Stimulated activated CD4-positive, alpha-beta T cell treated with anti-CD3 and anti-CD28 coated beads, Interleukin-15, amount 100 ng/mL, for 1 hour (primary cell): ENCODE measurements at regions not wholly inside any gene's neighbourhood (a gene's known extent, or its start where the extent isn't known, plus 50 kb on each side); places are given as distances from the start of the nearest gene placed in this dataset.

ENCODE experiments used
- DNase-seq, 2 donors: peaks; one replicate each; pipeline ENCODE4 v3.0.0-alpha.2; 2020; ENCODE audit warnings: low read depth in 1 of 2, low spot score in 1 of 2

DNA sequence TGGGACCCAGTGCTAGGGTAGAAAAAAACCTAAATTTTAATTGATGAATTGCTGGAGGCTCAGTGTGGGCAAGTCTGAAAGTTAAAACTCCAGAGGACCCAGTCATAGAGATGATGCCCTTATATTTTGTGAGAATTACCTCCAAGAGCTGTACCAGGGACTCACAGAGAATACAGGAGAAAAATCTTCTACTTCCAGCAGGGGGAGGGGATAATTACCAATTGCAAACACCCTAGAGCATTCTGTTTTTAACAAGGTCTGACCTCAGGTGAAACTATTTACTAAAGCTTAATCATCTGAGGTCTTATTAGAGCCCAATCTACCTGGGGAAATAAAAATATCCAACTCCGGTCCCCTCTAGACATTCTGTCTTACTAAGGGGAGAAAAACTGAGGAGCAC is 994.7 kb upstream of the MIR17HG start:
- no peak for DNase-seq

DNA sequence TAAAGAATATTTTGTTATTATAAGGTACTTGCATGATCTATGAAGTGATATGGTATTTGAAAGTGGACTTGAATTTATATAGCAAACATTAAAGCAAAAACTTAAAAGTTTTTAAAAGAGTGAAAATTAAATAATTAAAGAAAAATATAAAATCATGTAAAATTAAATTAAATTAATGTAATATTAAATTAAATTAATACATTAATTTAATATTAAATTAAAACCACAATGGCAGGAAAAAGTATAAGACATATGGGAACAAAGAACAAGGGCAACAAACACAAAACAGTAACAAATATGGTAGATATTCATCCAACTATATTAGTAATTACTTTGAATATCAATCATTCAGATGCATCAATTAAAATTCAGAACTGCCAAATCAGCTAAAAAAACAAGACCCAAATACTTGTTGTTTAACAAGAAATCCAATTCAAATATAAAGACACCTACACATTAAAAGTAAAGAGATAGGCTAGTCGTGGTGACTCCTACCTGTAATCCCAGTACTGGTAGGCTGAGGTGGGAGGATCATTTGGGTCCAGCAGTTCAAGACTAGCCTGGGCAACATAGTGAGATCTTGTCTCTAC is 992.2 kb upstream of the MIR17HG start:
- DNase-seq, result no peak

DNA sequence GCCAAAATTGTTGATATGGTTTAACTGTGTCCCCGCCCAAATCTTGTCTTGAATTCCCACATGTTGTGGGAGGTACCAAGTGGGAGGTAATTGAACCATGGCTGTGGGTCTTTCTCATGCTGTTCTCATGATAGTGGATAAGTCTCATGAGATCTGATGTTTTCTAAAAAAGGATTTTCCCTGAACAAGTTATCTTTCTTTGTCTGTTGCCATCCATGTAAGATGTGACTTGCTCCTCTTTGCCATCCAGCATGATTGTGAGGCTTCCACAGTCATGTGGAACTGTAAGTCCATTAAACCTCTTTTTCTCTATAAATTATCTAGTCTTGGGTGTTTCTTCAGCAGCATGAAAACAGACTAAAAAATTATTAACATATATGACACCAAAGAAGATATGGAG is 986.7 kb upstream of the MIR17HG start:
- DNase-seq, result no peak

DNA sequence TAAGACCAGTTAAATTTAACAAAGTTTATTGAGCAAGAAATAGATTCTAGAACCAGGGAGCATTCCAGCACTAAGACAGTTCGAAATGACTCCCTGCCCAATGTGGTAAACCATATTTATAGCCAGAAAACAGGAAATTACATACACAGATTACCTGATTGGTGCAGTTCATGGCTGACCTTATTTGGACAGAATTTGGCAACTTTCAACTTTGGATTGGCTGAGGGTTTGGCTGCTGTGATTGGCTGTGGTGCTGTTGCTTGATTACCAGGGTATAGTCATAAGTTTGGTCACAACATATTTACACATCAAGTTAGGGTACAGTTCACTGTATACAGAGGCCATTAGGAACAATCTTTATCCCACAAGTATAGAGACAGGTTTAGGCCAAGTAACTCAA is 984.8 kb upstream of the MIR17HG start:
- no peak for DNase-seq

DNA sequence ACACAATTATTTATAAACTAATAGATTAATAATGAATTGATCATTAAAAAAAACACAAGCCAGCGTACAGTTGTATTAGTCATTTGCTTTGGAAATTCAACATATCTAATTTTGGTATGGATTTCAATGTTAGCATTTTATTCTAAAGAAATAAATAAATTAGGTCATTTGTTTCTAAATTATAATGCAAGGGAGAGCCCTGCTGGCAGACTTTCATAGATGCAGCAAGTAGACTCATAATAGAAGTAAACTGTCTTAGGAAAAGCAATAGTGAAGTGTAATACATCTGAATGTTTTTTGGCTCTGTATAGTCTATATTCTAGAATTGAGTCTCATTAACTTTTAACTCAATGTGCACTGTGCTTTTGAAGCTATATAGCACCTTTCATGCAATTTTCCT is 982.4 kb upstream of the MIR17HG start:
- DNase-seq, result no peak

DNA sequence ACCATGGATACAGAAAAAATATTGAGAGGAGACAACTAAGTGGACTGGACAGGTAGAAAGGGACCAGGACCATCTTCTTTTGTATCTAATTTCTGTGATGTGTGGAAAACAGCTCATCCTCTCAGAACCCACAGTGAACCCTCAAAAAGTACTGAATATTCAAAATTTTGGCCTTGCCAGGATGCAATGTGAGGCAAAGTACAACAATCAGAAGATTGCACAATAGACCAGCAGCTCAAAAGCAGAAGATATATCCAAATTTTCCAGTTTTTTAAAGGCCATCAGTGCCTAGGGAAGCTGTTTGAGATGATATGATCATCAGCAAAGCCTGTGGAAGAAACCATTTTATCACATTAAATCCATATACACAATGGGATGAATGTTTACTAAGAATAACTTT is 973.3 kb upstream of the MIR17HG start:
- no peak for DNase-seq

DNA sequence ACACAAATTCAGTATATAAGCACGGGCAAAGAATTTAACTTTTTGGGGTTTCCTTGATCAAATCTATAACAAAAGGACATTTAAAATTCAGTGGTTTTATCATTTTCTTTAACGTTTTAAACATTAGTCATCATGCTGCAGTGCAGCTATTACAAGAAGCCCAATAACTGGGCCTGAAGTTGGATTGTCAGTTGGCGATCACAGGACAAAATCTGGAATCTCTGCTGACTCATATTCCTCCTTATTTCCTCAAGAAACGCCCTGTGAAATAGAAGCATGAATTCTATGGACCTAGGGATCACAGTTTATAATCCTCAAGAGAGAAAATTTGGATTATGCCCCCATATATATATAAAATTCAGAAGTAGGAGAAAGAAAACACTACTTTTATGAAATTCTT is 971.6 kb upstream of the MIR17HG start:
- no peak for DNase-seq

DNA sequence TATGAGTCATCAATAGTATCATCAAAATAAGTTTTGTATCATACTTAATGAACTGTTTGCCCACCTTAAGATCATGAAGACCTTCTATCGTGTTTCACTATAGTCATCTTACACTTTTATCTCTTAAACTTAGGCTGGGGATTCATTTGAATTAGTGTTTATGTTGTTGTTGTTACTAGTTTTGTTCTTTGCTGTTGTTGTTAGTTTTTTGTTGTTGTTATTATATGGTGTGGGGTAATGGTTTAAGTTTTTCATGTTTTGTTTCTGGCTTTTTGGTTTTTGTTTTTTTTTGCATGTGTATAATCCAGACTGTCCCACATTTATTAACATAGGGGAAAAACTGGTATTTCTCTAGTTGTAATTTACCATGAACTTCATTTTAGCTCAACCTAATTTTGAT is 965.1 kb upstream of the MIR17HG start:
- DNase-seq, result no peak

DNA sequence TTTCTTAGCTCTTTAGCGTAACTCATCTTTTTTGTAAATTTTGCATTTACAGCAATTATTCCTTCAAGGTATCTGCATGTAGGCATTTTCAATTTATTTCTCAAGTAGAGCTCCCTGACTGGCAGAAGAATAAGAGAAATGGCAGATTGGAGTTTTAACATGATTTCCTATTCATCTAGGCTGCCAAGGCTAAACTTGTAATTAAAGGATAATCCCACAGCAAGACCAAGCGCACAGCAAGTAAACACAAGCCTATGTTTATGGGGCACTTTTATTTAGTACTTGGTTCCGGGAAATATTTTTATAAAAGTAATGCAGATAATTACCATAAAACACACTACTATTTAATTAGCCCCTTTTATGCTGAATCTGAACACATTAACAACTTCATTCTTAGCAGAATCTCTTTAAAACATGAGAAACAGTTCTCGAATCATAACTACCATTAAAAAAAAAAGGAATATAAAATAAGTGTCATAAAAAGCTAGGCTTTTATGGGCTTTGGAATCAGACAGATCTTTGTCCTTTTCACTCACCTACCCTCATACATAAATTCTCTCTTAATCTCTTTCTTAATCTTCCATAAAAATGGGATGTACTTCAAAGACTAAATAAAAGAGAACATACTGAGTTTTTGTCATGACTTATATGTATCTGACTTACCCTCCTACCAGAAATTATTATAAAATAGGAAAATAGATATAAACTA is 961.6 kb upstream of the MIR17HG start:
- DNase-seq, result no peak

DNA sequence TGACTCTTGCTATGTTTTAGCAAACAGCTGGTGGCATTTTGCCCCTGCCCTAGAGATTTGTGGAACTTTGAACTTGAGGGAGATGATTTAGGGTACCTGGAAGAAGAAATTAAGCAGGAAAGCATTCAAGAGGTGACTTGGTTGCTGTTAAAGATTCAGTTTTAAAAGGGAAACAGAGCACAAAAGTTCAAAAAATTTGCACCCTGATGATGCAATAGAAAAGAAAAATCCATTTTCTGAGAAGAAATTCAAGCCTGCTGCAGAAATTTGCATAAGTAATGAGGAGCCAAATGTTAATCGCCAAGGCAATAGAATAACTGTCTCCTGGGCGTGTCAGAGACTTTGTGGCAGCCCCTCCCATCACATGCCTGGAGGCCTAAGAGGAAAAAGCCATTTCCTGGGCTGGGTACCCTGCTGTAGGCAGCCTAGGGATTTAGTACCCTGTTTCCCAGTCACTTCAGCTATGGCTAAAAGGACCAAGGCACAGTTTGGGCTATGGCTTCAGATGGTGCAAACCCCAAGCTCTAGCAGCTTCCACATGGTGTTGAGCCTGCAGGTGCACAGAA is 958.5 kb upstream of the MIR17HG start:
- DNase-seq, result no peak

DNA sequence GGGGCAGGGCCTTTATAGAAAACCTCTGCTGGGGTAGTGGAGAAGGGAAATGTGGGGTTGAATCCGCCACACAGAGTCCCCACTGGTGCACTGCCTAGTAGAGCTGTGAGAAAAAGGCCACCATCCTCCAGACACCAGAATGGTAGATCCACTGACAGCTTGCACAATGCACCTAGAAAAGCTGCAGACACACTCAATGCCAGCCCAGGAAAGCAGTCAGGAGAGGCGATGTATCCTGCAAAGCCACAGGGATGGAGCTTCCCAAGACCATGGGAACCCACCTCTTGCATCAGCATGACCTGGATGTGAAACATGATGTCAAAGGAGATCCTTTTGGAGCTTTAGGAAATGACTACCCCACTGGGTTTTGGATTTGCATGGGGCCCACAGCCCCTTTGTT is 958.0 kb upstream of the MIR17HG start:
- no peak for DNase-seq

DNA sequence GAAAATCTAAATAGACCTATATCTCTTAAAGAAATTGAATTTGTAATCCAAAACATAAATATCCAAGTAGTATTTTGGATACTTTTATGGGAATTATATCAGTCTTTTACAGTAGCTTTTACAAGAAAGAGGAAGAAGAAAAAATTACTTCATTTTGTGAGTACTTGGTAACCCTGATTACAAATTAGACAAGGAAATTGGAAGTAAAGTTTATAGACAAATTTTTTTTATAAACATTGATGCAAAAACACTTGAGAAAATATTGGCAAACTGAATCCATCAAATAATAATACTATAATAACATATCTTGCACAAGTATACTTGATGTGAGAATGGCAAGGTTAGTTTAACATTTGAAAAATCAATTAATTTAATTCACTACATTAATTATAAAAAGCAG is 954.1 kb upstream of the MIR17HG start:
- DNase-seq, result no peak

DNA sequence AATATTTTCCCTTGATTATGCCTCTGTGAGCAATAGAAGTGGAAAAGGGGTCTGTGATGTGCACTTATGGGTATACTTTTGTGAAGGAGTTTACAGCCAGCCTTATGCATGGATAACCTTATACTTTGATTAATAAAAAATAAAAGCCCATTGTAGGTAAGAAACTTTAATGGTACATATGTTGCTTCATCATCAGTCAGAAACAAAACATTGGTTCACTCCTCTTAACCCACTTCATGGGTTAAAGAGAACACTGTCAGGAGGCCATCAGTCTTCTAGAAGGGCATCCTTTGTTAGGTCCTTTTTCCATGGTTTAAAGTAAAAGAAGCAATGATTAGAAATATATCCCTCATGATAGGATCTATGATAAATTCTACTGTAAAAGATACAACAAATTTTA is 952.1 kb upstream of the MIR17HG start:
- DNase-seq, result no peak

DNA sequence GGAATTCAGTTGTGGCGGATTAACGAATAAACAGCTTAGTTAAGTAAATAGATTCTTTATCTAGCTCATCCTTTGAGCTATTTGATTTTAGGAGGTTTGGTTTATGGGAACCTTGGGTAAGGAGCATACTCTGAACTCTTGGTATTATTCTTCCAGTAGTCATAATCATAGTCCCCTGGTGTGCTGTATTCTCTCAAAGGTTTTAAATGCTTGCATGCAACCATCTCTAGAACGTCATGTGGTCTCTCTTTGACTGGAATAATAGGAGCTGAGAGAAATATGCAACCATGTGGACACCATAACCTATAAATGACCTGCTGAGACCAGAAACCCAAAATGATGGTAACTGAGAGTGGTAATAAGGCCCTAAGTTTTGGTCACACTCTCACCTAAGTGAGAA is 951.6 kb upstream of the MIR17HG start:
- DNase-seq, result no peak

DNA sequence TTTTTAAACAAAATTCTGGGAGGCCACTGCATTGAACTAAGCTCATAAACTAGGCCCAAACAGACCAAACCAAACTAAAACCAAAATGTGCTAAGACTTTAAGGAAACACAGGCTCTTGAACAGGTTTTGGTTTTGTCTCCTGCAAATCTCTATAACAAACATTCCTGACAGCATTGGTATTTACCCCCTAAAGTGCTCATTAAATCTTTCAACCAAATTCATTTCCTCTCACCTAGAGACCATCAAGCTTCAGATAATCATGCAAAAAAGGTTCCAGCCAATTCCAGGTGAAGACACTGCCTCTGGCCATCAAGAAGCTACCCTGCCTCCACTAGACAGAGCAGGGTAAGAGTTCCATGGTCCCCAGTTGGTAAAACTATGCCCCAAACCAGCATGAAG is 951.2 kb upstream of the MIR17HG start:
- no peak for DNase-seq

DNA sequence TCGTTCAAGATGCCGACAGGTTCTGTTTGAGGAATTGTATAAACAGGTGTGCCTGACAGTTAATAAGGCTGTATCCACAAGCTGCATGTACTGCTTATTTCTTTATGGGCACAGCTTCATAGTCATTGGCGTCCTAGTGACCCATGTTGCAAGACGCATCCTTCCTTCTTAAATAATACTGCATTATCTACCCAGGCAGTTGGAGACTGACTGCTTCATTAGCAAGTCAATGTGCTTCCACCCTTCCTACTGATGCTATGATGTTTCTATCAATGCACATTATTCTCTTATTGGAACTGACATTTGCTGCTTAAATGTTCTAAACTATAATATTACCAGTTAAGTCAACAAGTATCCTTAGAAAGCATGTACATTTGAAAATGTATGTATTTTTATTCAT is 950.0 kb upstream of the MIR17HG start:
- DNase-seq, result no peak

DNA sequence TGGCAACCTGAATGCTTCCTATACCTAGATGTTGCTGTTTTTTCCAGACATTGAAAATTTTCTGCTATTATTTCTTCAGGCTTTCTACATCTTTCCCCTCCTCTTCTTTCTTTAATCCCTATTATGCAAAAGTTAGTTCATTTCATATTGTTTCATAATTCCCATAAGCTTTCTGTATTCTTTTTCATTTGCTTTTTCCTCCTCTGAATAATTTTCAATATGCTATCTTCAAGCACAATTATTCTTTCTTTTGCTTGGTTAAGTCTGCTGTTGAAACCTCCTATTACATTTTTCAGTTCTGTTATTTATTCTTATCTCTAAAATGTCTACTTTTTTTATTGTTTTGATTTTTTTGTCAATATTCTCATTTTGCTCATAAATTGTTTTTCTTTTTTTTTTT is 947.1 kb upstream of the MIR17HG start:
- DNase-seq, result no peak

DNA sequence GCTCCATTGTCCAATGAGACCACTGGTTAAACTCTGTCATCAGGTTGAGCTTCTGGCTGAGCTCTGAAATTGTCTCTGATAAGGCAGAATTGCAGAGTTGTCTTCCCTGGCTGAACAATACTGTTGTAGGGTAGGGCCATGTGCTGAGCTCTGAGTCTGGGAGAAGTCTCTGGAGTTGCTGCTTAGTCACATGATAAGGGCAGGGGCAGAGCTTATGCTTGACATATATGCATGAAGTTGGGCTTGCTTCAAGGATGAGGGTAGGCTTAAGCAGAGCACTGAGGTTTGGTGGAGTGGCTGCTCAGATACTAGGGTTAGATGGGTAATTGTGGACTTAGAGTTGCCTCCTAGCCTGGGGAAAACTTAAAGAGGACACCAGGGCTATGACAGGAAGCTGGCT is 946.3 kb upstream of the MIR17HG start:
- no peak for DNase-seq

DNA sequence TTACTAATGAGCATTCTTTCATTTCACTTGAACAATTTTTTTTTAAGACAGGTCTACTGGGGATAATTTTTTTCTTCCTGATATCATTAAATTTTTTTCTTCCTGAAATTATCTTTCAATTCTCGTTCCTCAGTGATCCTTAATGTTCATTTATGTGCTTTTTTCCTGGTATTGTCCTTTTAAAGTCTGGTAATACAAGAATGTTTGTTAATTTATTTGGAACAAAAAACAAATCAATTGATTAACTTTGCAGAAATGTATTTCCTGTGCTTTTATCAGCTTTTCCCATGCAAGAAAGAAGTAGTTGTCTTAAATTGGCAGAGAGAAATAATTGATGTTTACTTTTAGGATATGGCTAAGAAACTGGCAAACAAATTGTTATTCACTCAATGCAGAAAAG is 945.4 kb upstream of the MIR17HG start:
- DNase-seq, result no peak

DNA sequence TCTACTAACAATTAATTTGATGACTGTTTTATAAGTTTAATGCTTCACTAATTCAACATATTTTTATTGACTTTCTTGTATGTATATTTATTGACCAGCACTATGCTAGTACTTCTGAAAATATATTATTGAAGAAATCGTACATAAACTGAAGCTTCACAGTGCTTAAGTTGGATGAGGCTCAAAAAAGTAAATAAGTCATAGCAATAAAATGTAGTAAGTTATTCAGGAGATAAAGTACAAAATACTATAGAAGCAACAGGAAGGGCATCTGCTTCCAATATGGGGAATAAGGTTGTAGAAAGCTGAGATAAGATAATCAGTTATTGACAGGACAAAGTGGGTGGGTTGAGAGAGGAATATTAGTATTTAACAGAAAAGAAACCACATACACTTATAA is 944.9 kb upstream of the MIR17HG start:
- no peak for DNase-seq

DNA sequence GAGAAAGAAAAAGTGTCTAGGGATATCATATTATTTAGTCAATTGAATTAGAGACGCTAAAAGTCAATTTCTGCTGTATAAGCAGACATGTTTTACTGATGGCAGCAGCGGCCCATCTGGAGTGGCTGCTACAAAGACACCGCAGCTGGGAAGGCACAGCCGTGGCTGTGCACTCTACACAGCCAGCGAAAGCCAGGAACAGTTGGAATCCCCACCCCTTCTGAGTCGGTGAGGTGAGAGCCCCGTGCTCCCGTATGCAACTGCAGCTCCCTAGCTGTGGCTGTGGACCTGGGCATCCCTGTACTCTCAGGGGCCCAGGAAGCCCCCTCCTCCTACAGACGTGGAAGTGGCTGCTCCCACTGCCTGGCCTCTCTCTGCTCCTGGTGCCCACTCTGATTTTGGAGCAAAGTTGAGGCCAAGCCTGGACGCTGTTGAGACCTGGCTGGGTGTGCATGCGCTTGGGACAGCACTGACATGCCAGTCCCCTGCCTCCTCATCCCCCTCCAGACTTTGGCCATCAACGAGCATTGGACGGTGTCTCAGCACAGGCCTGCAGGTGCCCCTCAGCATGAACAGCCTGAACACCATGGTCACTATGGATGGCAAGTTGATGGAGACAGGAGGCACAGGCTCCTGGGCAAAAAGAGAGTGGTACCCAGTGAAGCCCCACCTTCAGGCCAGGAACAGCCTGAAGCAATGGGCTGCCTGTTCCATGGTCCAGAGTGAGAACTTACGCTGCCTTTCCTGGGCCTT is 944.0 kb upstream of the MIR17HG start:
- no peak for DNase-seq

DNA sequence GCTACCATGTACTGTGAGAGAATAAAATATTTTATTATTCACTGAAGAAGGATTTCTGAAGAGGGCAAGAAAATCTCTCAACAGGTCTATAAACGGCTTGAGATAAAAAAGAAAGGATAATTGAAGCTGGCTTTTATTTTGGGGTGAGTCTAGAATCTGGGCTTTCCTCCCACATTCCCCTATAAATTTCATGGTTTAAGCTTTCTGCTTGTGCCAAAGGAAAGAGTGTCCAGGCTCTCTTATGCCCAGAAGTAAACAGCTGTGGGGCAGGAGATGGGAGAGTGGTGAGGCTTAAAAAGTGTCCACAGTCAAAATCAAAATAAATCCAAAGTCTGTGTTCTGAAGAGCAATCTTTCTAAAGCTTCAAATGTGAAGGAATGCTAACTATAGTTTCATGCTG is 942.2 kb upstream of the MIR17HG start:
- DNase-seq, result no peak
